ENCODE measurements at regions not wholly inside any gene's neighbourhood (a gene's known extent, or its start where the extent isn't known, plus 50 kb on each side); places are given as distances from the start of the nearest gene placed in this dataset.

- TF ChIP-seq CTCF (conservative IDR thresholded peaks at IDR 0.05 in 1 of 2, IDR thresholded peaks at IDR 0.05 in 1 of 2; ENCODE audit: extremely low read depth in 1 of 2, insufficient read depth in 1 of 2, low read depth in 1 of 2, low read length in 2 of 2) = no peak
- TF ChIP-seq EZH2 (IDR thresholded peaks at IDR 0.05; ENCODE audit: borderline replicate concordance, low read length) = no peak
These were observed 332.1 kb downstream of the WDR11 start for GRCh38 chr10:121183236-121183635.

All from mammary epithelial cell (primary cell).